ENCODE measurements at regions not wholly inside any gene's neighbourhood (a gene's known extent, or its start where the extent isn't known, plus 50 kb on each side); places are given as distances from the start of the nearest gene placed in this dataset.

DNA sequence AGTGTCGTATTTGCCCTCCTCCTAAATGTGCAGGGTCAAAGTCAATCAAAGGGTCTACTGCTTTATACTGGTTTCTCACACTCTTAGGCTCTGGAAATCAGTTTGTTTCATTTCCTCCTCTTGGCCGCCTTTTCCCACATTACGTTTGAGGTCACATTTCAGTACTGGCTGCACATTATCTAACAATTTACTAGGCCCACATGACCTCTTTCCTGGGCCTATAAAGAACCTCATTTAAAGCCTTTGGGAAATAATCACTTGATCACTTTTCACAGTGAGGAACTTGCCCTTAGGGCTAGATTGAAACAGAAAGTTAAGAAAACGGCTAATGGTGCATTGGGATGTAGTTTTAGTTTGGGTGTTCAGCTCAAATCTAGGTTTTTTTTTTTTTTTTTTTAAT lies 497.5 kb downstream of the RERGL start:
- ATAC-seq: no peak
- TF ChIP-seq GLIS3 (CRISPR knock-in tag; IDR thresholded peaks at IDR 0.05) (no peak), PPARA (CRISPR knock-in tag; IDR thresholded peaks at IDR 0.05; ENCODE audit: borderline replicate concordance) (no peak), ZNF8 (CRISPR knock-in tag; IDR thresholded peaks at IDR 0.05) (no peak)
- TF ChIP-seq, protein P1, sequence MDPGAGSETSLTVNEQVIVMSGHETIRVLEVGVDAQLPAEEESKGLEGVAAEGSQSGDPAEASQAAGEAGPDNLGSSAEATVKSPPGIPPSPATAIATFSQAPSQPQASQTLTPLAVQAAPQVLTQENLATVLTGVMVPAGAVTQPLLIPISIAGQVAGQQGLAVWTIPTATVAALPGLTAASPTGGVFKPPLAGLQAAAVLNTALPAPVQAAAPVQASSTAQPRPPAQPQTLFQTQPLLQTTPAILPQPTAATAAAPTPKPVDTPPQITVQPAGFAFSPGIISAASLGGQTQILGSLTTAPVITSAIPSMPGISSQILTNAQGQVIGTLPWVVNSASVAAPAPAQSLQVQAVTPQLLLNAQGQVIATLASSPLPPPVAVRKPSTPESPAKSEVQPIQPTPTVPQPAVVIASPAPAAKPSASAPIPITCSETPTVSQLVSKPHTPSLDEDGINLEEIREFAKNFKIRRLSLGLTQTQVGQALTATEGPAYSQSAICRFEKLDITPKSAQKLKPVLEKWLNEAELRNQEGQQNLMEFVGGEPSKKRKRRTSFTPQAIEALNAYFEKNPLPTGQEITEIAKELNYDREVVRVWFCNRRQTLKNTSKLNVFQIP (CRISPR knock-in tag; IDR thresholded peaks at IDR 0.05; ENCODE audit: borderline replicate concordance, low read depth): no peak
- TF ChIP-seq, protein P2, sequence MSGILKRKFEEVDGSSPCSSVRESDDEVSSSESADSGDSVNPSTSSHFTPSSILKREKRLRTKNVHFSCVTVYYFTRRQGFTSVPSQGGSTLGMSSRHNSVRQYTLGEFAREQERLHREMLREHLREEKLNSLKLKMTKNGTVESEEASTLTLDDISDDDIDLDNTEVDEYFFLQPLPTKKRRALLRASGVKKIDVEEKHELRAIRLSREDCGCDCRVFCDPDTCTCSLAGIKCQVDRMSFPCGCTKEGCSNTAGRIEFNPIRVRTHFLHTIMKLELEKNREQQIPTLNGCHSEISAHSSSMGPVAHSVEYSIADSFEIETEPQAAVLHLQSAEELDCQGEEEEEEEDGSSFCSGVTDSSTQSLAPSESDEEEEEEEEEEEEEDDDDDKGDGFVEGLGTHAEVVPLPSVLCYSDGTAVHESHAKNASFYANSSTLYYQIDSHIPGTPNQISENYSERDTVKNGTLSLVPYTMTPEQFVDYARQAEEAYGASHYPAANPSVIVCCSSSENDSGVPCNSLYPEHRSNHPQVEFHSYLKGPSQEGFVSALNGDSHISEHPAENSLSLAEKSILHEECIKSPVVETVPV (CRISPR knock-in tag; IDR thresholded peaks at IDR 0.05): no peak
- TF ChIP-seq, protein P3, sequence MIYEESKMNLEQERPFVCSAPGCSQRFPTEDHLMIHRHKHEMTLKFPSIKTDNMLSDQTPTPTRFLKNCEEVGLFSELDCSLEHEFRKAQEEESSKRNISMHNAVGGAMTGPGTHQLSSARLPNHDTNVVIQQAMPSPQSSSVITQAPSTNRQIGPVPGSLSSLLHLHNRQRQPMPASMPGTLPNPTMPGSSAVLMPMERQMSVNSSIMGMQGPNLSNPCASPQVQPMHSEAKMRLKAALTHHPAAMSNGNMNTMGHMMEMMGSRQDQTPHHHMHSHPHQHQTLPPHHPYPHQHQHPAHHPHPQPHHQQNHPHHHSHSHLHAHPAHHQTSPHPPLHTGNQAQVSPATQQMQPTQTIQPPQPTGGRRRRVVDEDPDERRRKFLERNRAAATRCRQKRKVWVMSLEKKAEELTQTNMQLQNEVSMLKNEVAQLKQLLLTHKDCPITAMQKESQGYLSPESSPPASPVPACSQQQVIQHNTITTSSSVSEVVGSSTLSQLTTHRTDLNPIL (CRISPR knock-in tag; IDR thresholded peaks at IDR 0.05; ENCODE audit: low read depth): no peak

DNA sequence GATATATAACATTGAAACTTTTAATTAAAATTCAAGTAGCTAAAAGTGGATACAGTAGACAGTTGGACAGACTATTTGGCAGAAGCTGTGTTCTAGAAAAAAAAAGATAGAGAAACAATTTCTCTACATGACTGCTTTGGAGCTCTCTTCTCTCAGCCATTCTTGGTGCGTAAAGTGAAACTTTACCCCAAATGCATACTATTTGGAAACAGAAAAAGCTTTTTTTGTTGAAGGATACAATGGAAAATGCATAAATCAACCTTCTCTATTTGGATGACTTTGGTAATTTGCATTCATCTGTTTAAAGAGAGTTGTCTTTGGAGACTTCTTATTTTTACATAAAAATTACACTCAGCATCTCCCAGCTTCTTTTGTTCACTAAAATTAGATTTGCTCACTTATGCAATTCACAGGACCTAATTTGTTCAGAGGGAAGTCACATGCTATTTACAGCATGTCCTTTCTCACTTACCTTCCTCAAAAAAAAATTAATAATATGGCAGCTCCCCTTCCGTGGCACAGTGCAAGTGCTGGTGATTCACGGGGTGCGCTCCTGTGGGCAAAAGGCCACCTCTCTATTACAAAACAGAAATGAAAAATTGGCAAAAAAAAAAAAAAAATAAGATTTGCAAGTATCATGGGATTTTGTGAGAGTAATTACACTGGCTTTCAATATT lies 498.9 kb downstream of the RERGL start:
- no peak for ATAC-seq

DNA sequence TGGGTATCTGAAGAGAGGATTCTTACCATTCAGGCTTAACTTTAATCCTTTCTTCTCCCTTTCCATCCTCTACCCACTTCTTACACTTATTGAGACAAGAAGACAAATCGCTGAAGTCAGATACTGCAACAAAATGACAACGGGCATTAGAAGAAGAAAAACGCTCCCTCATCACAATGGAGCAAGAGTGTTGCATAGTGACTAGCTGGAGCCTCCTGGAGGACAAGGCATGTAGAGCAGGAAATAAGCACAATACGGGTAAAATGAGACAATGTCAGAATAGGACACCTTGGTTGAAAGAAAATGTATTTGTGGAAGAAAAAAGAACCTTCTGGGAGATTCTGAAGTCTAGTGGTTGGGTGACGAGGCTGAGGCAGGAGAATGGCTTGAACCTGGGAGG lies 501.0 kb downstream of the RERGL start:
- TF ChIP-seq BACH2 (CRISPR knock-in tag; IDR thresholded peaks at IDR 0.05; ENCODE audit: borderline replicate concordance) (no peak), ZNF70 (CRISPR knock-in tag; IDR thresholded peaks at IDR 0.05) (no peak), ZC3H10 (CRISPR knock-in tag; IDR thresholded peaks at IDR 0.05) (no peak), OSR1 (CRISPR knock-in tag; IDR thresholded peaks at IDR 0.05) (no peak), TCF4 (CRISPR knock-in tag; IDR thresholded peaks at IDR 0.05; ENCODE audit: borderline replicate concordance) (no peak), ZFP30 (CRISPR knock-in tag; IDR thresholded peaks at IDR 0.05) (no peak), PPARA (CRISPR knock-in tag; IDR thresholded peaks at IDR 0.05; ENCODE audit: borderline replicate concordance) (no peak), ISL1 (CRISPR knock-in tag; IDR thresholded peaks at IDR 0.05) (no peak), SNAI2 (CRISPR knock-in tag; IDR thresholded peaks at IDR 0.05) (no peak), ARNTL (CRISPR knock-in tag; IDR thresholded peaks at IDR 0.05; ENCODE audit: borderline replicate concordance, low read depth) (no peak), ESRRG (CRISPR knock-in tag; IDR thresholded peaks at IDR 0.05) (no peak)
- TF ChIP-seq, protein P4, sequence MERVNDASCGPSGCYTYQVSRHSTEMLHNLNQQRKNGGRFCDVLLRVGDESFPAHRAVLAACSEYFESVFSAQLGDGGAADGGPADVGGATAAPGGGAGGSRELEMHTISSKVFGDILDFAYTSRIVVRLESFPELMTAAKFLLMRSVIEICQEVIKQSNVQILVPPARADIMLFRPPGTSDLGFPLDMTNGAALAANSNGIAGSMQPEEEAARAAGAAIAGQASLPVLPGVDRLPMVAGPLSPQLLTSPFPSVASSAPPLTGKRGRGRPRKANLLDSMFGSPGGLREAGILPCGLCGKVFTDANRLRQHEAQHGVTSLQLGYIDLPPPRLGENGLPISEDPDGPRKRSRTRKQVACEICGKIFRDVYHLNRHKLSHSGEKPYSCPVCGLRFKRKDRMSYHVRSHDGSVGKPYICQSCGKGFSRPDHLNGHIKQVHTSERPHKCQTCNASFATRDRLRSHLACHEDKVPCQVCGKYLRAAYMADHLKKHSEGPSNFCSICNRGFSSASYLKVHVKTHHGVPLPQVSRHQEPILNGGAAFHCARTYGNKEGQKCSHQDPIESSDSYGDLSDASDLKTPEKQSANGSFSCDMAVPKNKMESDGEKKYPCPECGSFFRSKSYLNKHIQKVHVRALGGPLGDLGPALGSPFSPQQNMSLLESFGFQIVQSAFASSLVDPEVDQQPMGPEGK (CRISPR knock-in tag; IDR thresholded peaks at IDR 0.05; ENCODE audit: borderline replicate concordance): no peak
- TF ChIP-seq, protein P2 (CRISPR knock-in tag; IDR thresholded peaks at IDR 0.05): no peak
- TF ChIP-seq, protein P1 (CRISPR knock-in tag; IDR thresholded peaks at IDR 0.05; ENCODE audit: borderline replicate concordance, low read depth): no peak
- ATAC-seq: no peak

More for the DNA sequence above, 498.9 kb downstream of the RERGL start:
- TF ChIP-seq, protein P4 (CRISPR knock-in tag; IDR thresholded peaks at IDR 0.05; ENCODE audit: borderline replicate concordance): no peak
- TF ChIP-seq ZNF8 (CRISPR knock-in tag; IDR thresholded peaks at IDR 0.05): no peak
- no peak for TF ChIP-seq RARB (CRISPR knock-in tag; IDR thresholded peaks at IDR 0.05)
- no peak for TF ChIP-seq BACH2 (CRISPR knock-in tag; IDR thresholded peaks at IDR 0.05; ENCODE audit: borderline replicate concordance)
- TF ChIP-seq ZFP30 (CRISPR knock-in tag; IDR thresholded peaks at IDR 0.05): no peak
- no peak for TF ChIP-seq ZNF565 (CRISPR knock-in tag; conservative IDR thresholded peaks at IDR 0.05; ENCODE audit: low read depth)

All from SK-N-SH treated with all-trans-retinoic acid at 6 μM for 48 hours (cell line).